NCI-H82 (cell line): ENCODE measurements at regions not wholly inside any gene's neighbourhood (a gene's known extent, or its start where the extent isn't known, plus 50 kb on each side); places are given as distances from the start of the nearest gene placed in this dataset.
"Not testable (repeated sequence)": the region's sequence is repeated elsewhere in the genome, so short reads cannot be mapped to it uniquely, and the experiment has no call there.

Source experiments
- DNase-seq: peaks from one replicate; lab custom pipeline; 2025; lab: John Stamatoyannopoulos, UW

GRCh38 chr7:152502813-152503790 is 67.3 kb upstream of the KMT2C start:
- DNase-seq: no peak

GRCh38 chr7:152501506-152501905 is 65.7 kb upstream of the KMT2C start:
- DNase-seq: no peak

GRCh38 chr7:152499969-152500368 is 64.2 kb upstream of the KMT2C start:
- not testable (repeated sequence) for DNase-seq

GRCh38 chr7:152495867-152496266 is 60.1 kb upstream of the KMT2C start:
- DNase-seq: no peak

GRCh38 chr7:152492952-152493351 is 57.1 kb upstream of the KMT2C start:
- no peak for DNase-seq

- DNase-seq: no peak
Measured at GRCh38 chr7:152489044-152489443, 53.2 kb upstream of the KMT2C start.

- no peak for DNase-seq
Measured at GRCh38 chr7:152486968-152487367, 51.2 kb upstream of the KMT2C start.

- DNase-seq: no peak
Measured at GRCh38 chr7:152485826-152486225, 50.0 kb upstream of the KMT2C start.
